AG04449 (cell line): ENCODE measurements at regions not wholly inside any gene's neighbourhood (a gene's known extent, or its start where the extent isn't known, plus 50 kb on each side); places are given as distances from the start of the nearest gene placed in this dataset.

Experiments used
- CTCF ChIA-PET: fragments of 350-600 bp; formaldehyde crosslinking; extraction: SDS; loops from one replicate; lab custom pipeline; 2021; ENCODE audit warnings: antibody characterized with exemption; lab: Yijun Ruan, JAX
- POLR2A ChIA-PET: fragments of 400-600, 350-600 bp; formaldehyde crosslinking; extraction: SDS; loops from one replicate; lab custom pipeline; 2020; ENCODE audit warnings: antibody characterized with exemption, inconsistent platforms; lab: Yijun Ruan, JAX
- DNase-seq: peaks from one replicate; pipeline ENCODE4 v3.0.0-alpha.2; 2010; ENCODE audit warnings: low read depth, low spot score
- H3K4me3 ChIP-seq: 2 replicates; pipeline ENCODE4 v1.5.1; 2011; ENCODE audit warnings: low read depth, mild to moderate bottlenecking, control low read depth, low read length
- TF ChIP-seq, protein P1 (sequence below): IDR thresholded peaks from one replicate; pipeline ENCODE4 v1.5.1; 2011; ENCODE audit warnings: mild to moderate bottlenecking, moderate library complexity, low read length, control low read depth, inconsistent platforms; ENCODE audit not compliant: insufficient read depth; ENCODE audit errors: missing control alignments

DNA sequence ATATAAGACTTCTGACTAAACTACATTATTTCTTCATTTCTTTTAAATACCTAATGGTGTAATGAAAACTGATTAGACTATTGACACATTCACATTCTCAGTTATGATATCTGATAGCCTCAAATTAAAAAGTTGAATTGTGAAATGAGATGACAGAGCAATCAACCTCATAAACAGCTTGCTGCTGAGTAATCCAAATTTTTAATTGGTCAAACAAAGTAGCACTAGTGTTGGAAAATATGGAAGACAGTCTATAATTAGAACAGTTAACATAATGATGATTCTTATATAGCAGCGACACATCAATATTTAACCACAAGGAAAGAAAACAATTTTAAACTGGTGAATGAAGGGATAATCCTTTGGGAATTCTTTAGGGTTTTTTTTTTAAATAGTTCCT, 91.9 kb upstream of the LRP1B start:
- DNase-seq: no peak
- ChIA-PET POLR2A (no interaction called here), CTCF (no interaction called here)
- no peak overlapping the region for H3K4me3 ChIP-seq
- TF ChIP-seq, protein P1, sequence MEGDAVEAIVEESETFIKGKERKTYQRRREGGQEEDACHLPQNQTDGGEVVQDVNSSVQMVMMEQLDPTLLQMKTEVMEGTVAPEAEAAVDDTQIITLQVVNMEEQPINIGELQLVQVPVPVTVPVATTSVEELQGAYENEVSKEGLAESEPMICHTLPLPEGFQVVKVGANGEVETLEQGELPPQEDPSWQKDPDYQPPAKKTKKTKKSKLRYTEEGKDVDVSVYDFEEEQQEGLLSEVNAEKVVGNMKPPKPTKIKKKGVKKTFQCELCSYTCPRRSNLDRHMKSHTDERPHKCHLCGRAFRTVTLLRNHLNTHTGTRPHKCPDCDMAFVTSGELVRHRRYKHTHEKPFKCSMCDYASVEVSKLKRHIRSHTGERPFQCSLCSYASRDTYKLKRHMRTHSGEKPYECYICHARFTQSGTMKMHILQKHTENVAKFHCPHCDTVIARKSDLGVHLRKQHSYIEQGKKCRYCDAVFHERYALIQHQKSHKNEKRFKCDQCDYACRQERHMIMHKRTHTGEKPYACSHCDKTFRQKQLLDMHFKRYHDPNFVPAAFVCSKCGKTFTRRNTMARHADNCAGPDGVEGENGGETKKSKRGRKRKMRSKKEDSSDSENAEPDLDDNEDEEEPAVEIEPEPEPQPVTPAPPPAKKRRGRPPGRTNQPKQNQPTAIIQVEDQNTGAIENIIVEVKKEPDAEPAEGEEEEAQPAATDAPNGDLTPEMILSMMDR: no peak

DNA sequence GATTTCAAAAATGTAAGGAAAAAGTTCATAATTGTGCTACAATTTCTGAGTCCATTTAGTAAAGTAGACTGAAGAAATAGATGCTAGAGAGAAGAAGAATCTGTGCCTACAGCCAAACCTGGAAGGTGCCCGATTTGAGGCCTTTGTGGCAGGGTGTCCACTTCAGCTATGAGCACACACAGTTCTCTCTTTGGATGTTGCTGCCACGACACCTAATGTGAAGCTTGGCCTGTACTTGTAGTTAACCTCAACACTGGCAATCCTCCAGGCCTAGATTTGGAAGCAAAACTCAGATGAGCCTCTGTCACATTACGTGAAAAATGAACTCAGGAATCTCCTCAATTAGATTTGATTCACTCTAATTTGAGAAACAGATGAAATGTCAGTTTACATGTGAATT, 90.1 kb upstream of the LRP1B start:
- POLR2A ChIA-PET: no interaction called here
- no peak for DNase-seq
- no peak overlapping the region for H3K4me3 ChIP-seq
- CTCF ChIA-PET: no interaction called here
- TF ChIP-seq, protein P1: no peak

DNA sequence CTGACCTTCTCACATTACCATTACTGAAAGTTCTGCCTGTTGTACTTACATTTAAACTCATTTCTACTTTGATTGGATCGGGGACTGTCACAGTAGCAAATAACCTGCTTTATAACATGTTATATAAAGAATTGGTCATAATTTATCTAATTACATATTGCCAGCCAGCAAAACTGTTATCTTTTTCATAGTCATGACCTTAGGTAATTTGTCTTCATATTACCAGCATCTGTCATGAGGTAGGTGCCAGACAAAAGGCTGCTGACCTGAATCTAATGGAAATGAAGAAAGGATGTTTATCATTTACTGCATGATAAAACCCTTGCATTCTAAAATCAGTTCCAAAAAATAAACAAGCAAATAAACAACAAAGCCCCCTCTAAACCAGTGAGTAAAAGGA, 89.4 kb upstream of the LRP1B start:
- ChIA-PET CTCF (no interaction called here), POLR2A (no interaction called here)
- TF ChIP-seq, protein P1: no peak
- DNase-seq: no peak
- no peak overlapping the region for H3K4me3 ChIP-seq

DNA sequence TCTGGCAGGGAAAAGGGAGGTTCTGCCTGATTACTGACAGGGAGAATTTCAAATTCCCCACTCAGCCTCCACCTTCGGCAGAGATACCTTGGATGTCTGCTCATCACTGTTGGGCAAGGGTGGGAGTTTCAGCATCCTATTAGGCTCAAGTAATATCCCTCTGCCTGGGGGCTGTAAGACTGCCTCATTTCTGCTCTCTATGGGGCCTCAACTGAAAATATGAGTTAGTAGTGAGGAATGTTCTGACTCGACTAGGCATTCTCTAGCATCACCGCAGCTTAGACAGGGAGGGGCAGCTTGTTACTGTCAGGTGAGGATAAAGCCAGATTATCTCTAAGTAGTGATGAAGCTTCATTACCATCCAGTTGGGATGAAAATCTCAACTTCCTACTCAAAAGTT, 87.7 kb upstream of the LRP1B start:
- DNase-seq: no peak
- ChIA-PET POLR2A (no interaction called here), CTCF (no interaction called here)

DNA sequence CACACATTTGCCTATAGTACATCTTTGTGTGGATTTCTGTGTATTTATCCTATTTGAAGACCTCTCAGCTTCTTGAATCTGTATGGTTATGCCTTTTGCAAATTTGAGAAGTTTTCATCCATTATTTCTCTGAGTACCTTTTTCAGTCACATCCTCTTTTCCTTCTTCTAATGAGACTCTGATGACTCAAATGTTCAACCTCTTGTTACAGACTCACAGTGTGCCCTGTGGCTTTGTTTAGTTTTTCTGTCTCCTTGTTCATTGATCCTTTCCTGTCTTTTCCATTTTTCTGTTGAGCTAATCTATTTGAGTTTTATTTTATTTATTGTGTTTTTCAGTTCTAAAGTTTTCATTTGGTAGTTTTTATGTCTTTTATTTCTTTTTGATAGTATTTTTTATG, 87.0 kb upstream of the LRP1B start:
- TF ChIP-seq, protein P1: no peak
- CTCF ChIA-PET: no interaction called here
- no peak for DNase-seq
- POLR2A ChIA-PET: no interaction called here
- H3K4me3 ChIP-seq: no peak overlapping the region

More for the DNA sequence above, 87.7 kb upstream of the LRP1B start:
- H3K4me3 ChIP-seq: no peak overlapping the region
- TF ChIP-seq, protein P1: no peak

DNA sequence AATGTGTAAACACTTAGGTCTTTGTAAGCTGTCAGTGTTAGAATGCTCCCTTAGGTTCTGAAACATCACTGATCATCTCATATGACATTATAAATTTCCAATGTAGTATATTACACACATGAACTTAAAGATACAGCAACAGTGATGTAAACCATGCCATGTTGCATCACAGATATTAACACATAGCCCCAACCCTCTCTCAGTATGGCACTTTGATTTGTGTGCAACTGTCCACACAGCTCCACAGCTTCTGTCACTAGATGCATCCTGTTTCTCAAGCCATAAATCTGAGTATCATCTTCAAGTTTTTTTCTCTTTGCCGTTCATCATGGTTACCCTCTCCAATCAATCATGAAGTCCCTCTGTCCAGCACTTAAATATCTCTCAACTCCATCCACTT, 69.2 kb upstream of the LRP1B start:
- CTCF ChIA-PET: no interaction called here
- TF ChIP-seq, protein P1: no peak
- POLR2A ChIA-PET: no interaction called here
- no peak for DNase-seq
- H3K4me3 ChIP-seq: no peak overlapping the region
